H9 (cell line): ENCODE measurements at regions not wholly inside any gene's neighbourhood (a gene's known extent, or its start where the extent isn't known, plus 50 kb on each side); places are given as distances from the start of the nearest gene placed in this dataset.

Experiments
- DNase-seq: peaks from one replicate; pipeline ENCODE4 v3.0.0-alpha.2; 2017
- H2AFZ ChIP-seq: one replicate; pipeline ENCODE4 v1.6.1; 2013; ENCODE audit warnings: mild to moderate bottlenecking, low read length, control low read depth, moderate library complexity
- H2AK5ac ChIP-seq: 2 replicates; pipeline ENCODE4 v1.6.1; 2013; ENCODE audit warnings: low read length, control low read depth, mixed read lengths; ENCODE audit not compliant: insufficient read length
- H2BK120ac ChIP-seq: one replicate; pipeline ENCODE4 v1.6.1; 2013; ENCODE audit warnings: low read depth, mild to moderate bottlenecking, low read length, control low read depth, inconsistent platforms; ENCODE audit not compliant: poor library complexity, severe bottlenecking
- H2BK12ac ChIP-seq: 2 replicates; pipeline ENCODE4 v1.6.1; 2013; ENCODE audit warnings: low read length, control low read depth, mixed read lengths, low read depth; ENCODE audit not compliant: insufficient read length
- H2BK15ac ChIP-seq: 2 replicates; pipeline ENCODE4 v1.6.1; 2013; ENCODE audit warnings: low read depth, low read length, control low read depth
- H2BK20ac ChIP-seq: one replicate; pipeline ENCODE4 v1.6.1; 2013; ENCODE audit warnings: low read depth, mild to moderate bottlenecking, low read length, control low read depth, inconsistent platforms; ENCODE audit not compliant: poor library complexity, severe bottlenecking
- H2BK5ac ChIP-seq: 2 replicates; pipeline ENCODE4 v1.6.1; 2013; ENCODE audit warnings: low read length, control low read depth, mixed read lengths; ENCODE audit not compliant: insufficient read length
- H3K14ac ChIP-seq: 2 replicates; pipeline ENCODE4 v1.6.1; 2013; ENCODE audit warnings: low read length, control low read depth; ENCODE audit not compliant: insufficient read depth
- H3K18ac ChIP-seq: 2 replicates; pipeline ENCODE4 v1.6.1; 2013; ENCODE audit warnings: low read depth, mild to moderate bottlenecking, mixed read lengths, low read length, control low read depth; ENCODE audit not compliant: insufficient read length
- H3K23ac ChIP-seq: 2 replicates; pipeline ENCODE4 v1.6.1; 2013; ENCODE audit warnings: low read length, control low read depth, mixed read lengths, low read depth; ENCODE audit not compliant: insufficient read length
- H3K23me2 ChIP-seq: 2 replicates; pipeline ENCODE4 v1.6.1; 2013; ENCODE audit warnings: low read depth, mild to moderate bottlenecking, mixed read lengths, low read length, control low read depth; ENCODE audit not compliant: insufficient read length, poor library complexity, severe bottlenecking
- H3K27ac ChIP-seq: 2 replicates; pipeline ENCODE4 v1.5.1; 2013; ENCODE audit warnings: low read length, control low read depth, mixed read lengths, low read depth; ENCODE audit not compliant: insufficient read length
- H3K27me3 ChIP-seq: 2 replicates; pipeline ENCODE4 v1.6.1; 2013; ENCODE audit warnings: low read length, control low read depth, inconsistent platforms; ENCODE audit not compliant: insufficient read depth
- H3K4ac ChIP-seq: 2 replicates; pipeline ENCODE4 v1.6.1; 2013; ENCODE audit warnings: low read depth, mild to moderate bottlenecking, control low read depth, inconsistent platforms, low read length, moderate library complexity
- H3K4me1 ChIP-seq: 2 replicates; pipeline ENCODE4 v1.6.1; 2013; ENCODE audit warnings: low read length, control low read depth, inconsistent platforms; ENCODE audit not compliant: insufficient read depth
- H3K4me2 ChIP-seq: 2 replicates; pipeline ENCODE4 v1.6.1; 2013; ENCODE audit warnings: low read length, control low read depth, mixed read lengths; ENCODE audit not compliant: insufficient read length, insufficient read depth
- H3K56ac ChIP-seq: 2 replicates; pipeline ENCODE4 v1.6.1; 2013; ENCODE audit warnings: low read depth, mild to moderate bottlenecking, mixed read lengths, low read length, control low read depth; ENCODE audit not compliant: insufficient read length
- H3K79me1 ChIP-seq: 2 replicates; pipeline ENCODE4 v1.6.1; 2013; ENCODE audit warnings: low read depth, mild to moderate bottlenecking, moderate library complexity, low read length, control low read depth, inconsistent platforms; ENCODE audit not compliant: insufficient read depth, poor library complexity, severe bottlenecking
- H3K79me2 ChIP-seq: 2 replicates; pipeline ENCODE4 v1.6.1; 2013; ENCODE audit warnings: low read length, control low read depth, inconsistent platforms; ENCODE audit not compliant: insufficient read depth
- H3K9ac ChIP-seq: 2 replicates; pipeline ENCODE4 v1.6.1; 2013; ENCODE audit warnings: low read length, control low read depth, mixed read lengths; ENCODE audit not compliant: insufficient read length; ENCODE audit errors: extremely low read depth
- H3K9me3 ChIP-seq: one replicate; pipeline ENCODE4 v1.6.1; 2013; ENCODE audit warnings: low read depth, low read length, inconsistent platforms; ENCODE audit not compliant: control insufficient read depth
- H3T11ph ChIP-seq: one replicate; pipeline ENCODE4 v1.6.1; 2013; ENCODE audit warnings: mild to moderate bottlenecking, low read length, control low read depth, inconsistent platforms
- H4K20me1 ChIP-seq: one replicate; pipeline ENCODE4 v1.6.1; 2013; ENCODE audit not compliant: control insufficient read depth, insufficient read length, insufficient read depth
- H4K5ac ChIP-seq: 2 replicates; pipeline ENCODE4 v1.6.1; 2013; ENCODE audit warnings: low read depth, mild to moderate bottlenecking, mixed read lengths, low read length, control low read depth; ENCODE audit not compliant: insufficient read length
- H4K8ac ChIP-seq: replicated peaks from 2 replicates; pipeline ENCODE4 v1.6.1; 2013; ENCODE audit warnings: low read length, control low read depth, mixed read lengths, low read depth; ENCODE audit not compliant: insufficient read length
- H4K91ac ChIP-seq: 2 replicates; pipeline ENCODE4 v1.6.1; 2013; ENCODE audit warnings: low read depth, mild to moderate bottlenecking, moderate library complexity, mixed read lengths, low read length, control low read depth; ENCODE audit not compliant: insufficient read length
- H3K27ac Mint-ChIP-seq, 3 experiments: 2 replicates in 2 of 3; 3 replicates in 1 of 3; pipeline ENCODE4 v1.8.0; 2020 to 2021; ENCODE audit warnings: mixed read lengths in 3 of 3, mild to moderate bottlenecking in 1 of 3, moderate library complexity in 1 of 3
- H3K27me3 Mint-ChIP-seq: 2 replicates; pipeline ENCODE4 v1.8.0; 2021; ENCODE audit warnings: low read depth, mild to moderate bottlenecking, moderate library complexity, mixed read lengths
- H3K36me3 Mint-ChIP-seq, 3 experiments: 2 replicates in 2 of 3; 3 replicates in 1 of 3; pipeline ENCODE4 v1.8.0; 2020 to 2021; ENCODE audit warnings: low read depth in 3 of 3, mixed read lengths in 3 of 3; ENCODE audit not compliant: insufficient read depth in 1 of 3
- H3K4me1 Mint-ChIP-seq, 2 experiments: 2 replicates each; pipeline ENCODE4 v1.8.0; 2020; ENCODE audit warnings: mixed read lengths in 2 of 2
- H3K4me3 Mint-ChIP-seq, 2 experiments: 2 replicates in 1 of 2; 3 replicates in 1 of 2; pipeline ENCODE4 v1.8.0; 2020 to 2021; ENCODE audit warnings: mild to moderate bottlenecking in 2 of 2, mixed read lengths in 2 of 2, moderate library complexity in 1 of 2
- H3K9me3 Mint-ChIP-seq, 2 experiments: 2 replicates in 1 of 2; 3 replicates in 1 of 2; pipeline ENCODE4 v1.8.0; 2020; ENCODE audit warnings: mild to moderate bottlenecking in 2 of 2, mixed read lengths in 2 of 2, moderate library complexity in 1 of 2
- CTCF ChIP-seq: fragments of 200-600 bp; sonication (generic); conservative IDR thresholded peaks from 3 replicates; pipeline ENCODE4 v1.8.0; 2021; ENCODE audit warnings: antibody characterized with exemption, mild to moderate bottlenecking
- WGBS: extraction: QIAGEN DNeasy Blood & Tissue Kit; methylation state at CpG from one replicate; pipeline ENCODE4 v1.1.7; 2013; ENCODE audit warnings: missing lambda C conversion rate, low lambda C conversion rate, mixed read lengths; ENCODE audit not compliant: insufficient read length; ENCODE audit errors: extremely low coverage; 5-methylcytosine and 5-hydroxymethylcytosine counted together

- H2BK20ac ChIP-seq = no peak overlapping the region
- H3K79me2 ChIP-seq = no peaks in the 10 kb centered on the region
- no peak overlapping the region for H3K27ac Mint-ChIP-seq
- DNase-seq = no peak
- H3K56ac ChIP-seq = no peak overlapping the region
- no peak overlapping the region for H3K9ac ChIP-seq
- no peak overlapping the region for H3K23ac ChIP-seq
- H2BK12ac ChIP-seq = no peak overlapping the region
- H3K14ac ChIP-seq = no peak overlapping the region
- H3K9me3 ChIP-seq = no peaks in the 10 kb centered on the region
- H3K4me3 Mint-ChIP-seq = no peak overlapping the region
- H4K5ac ChIP-seq = no peak overlapping the region
- no peak overlapping the region for H3K27ac ChIP-seq
- H3K4me1 ChIP-seq = peaks cover 11% of the 10 kb centered on the region
- no peaks in the 10 kb centered on the region for H3K27me3 ChIP-seq
- H2BK15ac ChIP-seq = no peak overlapping the region
- no peak overlapping the region for H2BK120ac ChIP-seq
- H3K36me3 Mint-ChIP-seq = no peaks in the 10 kb centered on the region
- no peaks in the 10 kb centered on the region for H3K9me3 Mint-ChIP-seq
- H3K79me1 ChIP-seq = no peaks in the 10 kb centered on the region
- TF ChIP-seq CTCF = no peak
- whole genome bisulfite sequencing = no CpG with 5 or more reads among the region's 10 CpGs
- no peak overlapping the region for H2AK5ac ChIP-seq
- H3K18ac ChIP-seq = no peak overlapping the region
- no peak overlapping the region for H4K91ac ChIP-seq
- H4K20me1 ChIP-seq = no peaks in the 10 kb centered on the region
- no peak overlapping the region for H2BK5ac ChIP-seq
- no peak overlapping the region for H3T11ph ChIP-seq
- peaks cover 45 to 50% of the 10 kb centered on the region in 2 experiments for H3K4me1 Mint-ChIP-seq
- H3K4me2 ChIP-seq = no peak overlapping the region
- peaks cover 16% of the 10 kb centered on the region for H3K27me3 Mint-ChIP-seq
- no peak overlapping the region for H4K8ac ChIP-seq
- no peaks in the 10 kb centered on the region for H3K23me2 ChIP-seq
- no peak overlapping the region for H3K4ac ChIP-seq
- H2AFZ ChIP-seq = no peak overlapping the region
Measured at GRCh38 chr16:73354434-73354833, 306.5 kb upstream of the ZFHX3 start.
